ENCODE measurements at regions not wholly inside any gene's neighbourhood (a gene's known extent, or its start where the extent isn't known, plus 50 kb on each side); places are given as distances from the start of the nearest gene placed in this dataset.
A peak's percentile ranks its signal among the peaks of the same experiment; 100 is the strongest.

GRCh38 chr11:105553025-105553424, 56.8 kb upstream of the GRIA4 start:
- no peak for DNase-seq

GRCh38 chr11:105548359-105548758, 61.5 kb upstream of the GRIA4 start:
- peak; percentile 29 for DNase-seq

- DNase-seq = no peak
Observed at GRCh38 chr11:105538588-105538987, 71.3 kb upstream of the GRIA4 start.

- no peak for DNase-seq
Observed at GRCh38 chr11:105537531-105537930, 72.3 kb upstream of the GRIA4 start.

GRCh38 chr11:105524286-105524685, 85.6 kb upstream of the GRIA4 start:
- DNase-seq = no peak

GRCh38 chr11:105520706-105521345, 89.0 kb upstream of the GRIA4 start:
- DNase-seq = no peak

- no peak for DNase-seq
Observed at GRCh38 chr11:105507496-105508254, 102.2 kb upstream of the GRIA4 start.

GRCh38 chr11:105492010-105492409, 117.9 kb upstream of the GRIA4 start:
- DNase-seq = no peak

GRCh38 chr11:105491394-105491793, 118.5 kb upstream of the GRIA4 start:
- DNase-seq = no peak

GRCh38 chr11:105490333-105490732, 119.5 kb upstream of the GRIA4 start:
- DNase-seq = no peak

- no peak for DNase-seq
Observed at GRCh38 chr11:105489446-105489845, 120.4 kb upstream of the GRIA4 start.

GRCh38 chr11:105486929-105487328, 122.9 kb upstream of the GRIA4 start:
- DNase-seq = no peak

- peak; percentile 1 for DNase-seq
Observed at GRCh38 chr11:105469931-105470330, 139.9 kb upstream of the GRIA4 start.

- DNase-seq = no peak
Observed at GRCh38 chr11:105468154-105468553, 141.7 kb upstream of the GRIA4 start.

- no peak for DNase-seq
Observed at GRCh38 chr11:105466582-105467228, 143.2 kb upstream of the GRIA4 start.

- DNase-seq = no peak
Observed at GRCh38 chr11:105458071-105458470, 151.8 kb upstream of the GRIA4 start.

- DNase-seq = no peak
Observed at GRCh38 chr11:105456950-105457349, 152.9 kb upstream of the GRIA4 start.

GRCh38 chr11:105449100-105449734, 160.7 kb upstream of the GRIA4 start:
- DNase-seq = peak; percentile 5

- no peak for DNase-seq
Observed at GRCh38 chr11:105448703-105449079, 161.2 kb upstream of the GRIA4 start.

- no peak for DNase-seq
Observed at GRCh38 chr11:105447936-105448702, 161.8 kb upstream of the GRIA4 start.

GRCh38 chr11:105443623-105444022, 166.2 kb upstream of the GRIA4 start:
- DNase-seq = no peak

GRCh38 chr11:105432241-105432995, 177.5 kb upstream of the GRIA4 start:
- DNase-seq = no peak
